ENCODE measurements at regions not wholly inside any gene's neighbourhood (a gene's known extent, or its start where the extent isn't known, plus 50 kb on each side); places are given as distances from the start of the nearest gene placed in this dataset.

GRCh38 chr5:51194671-51195070, 188.6 kb upstream of the ISL1 start:
- CTCF ChIA-PET = no interaction called here
- Mint-ChIP-seq H3K9me3 (ENCODE audit: low read depth, unreplicated experiment) (no peaks in the 10 kb centered on the region), H3K27ac (ENCODE audit: unreplicated experiment) (no peak overlapping the region), H3K36me3 (ENCODE audit: insufficient read depth, unreplicated experiment) (no peaks in the 10 kb centered on the region), H3K4me3 (ENCODE audit: low read depth, unreplicated experiment) (no peak overlapping the region), H3K4me1 (ENCODE audit: low read depth, unreplicated experiment) (no peaks in the 10 kb centered on the region), H3K27me3 (ENCODE audit: unreplicated experiment) (no peaks in the 10 kb centered on the region)
- DNase-seq = no peak
- intact Hi-C loops (cut with micrococcal nuclease; ENCODE audit: unreplicated experiment) = no loop called here
- BruUV-seq (replicated peaks) = no TSS peak
- TF ChIP-seq CTCF (IDR thresholded peaks at IDR 0.05; ENCODE audit: unreplicated experiment) = no peak

- no peak overlapping the region for H3K4me3 Mint-ChIP-seq (ENCODE audit: low read depth, unreplicated experiment)
- CTCF ChIA-PET = no interaction called here
- no peak overlapping the region for H3K27ac Mint-ChIP-seq (ENCODE audit: unreplicated experiment)
- no peaks in the 10 kb centered on the region for H3K9me3 Mint-ChIP-seq (ENCODE audit: low read depth, unreplicated experiment)
- no peaks in the 10 kb centered on the region for H3K36me3 Mint-ChIP-seq (ENCODE audit: insufficient read depth, unreplicated experiment)
- intact Hi-C loops (cut with micrococcal nuclease; ENCODE audit: unreplicated experiment) = no loop called here
- H3K4me1 Mint-ChIP-seq (ENCODE audit: low read depth, unreplicated experiment) = no peaks in the 10 kb centered on the region
- BruUV-seq (replicated peaks) = no TSS peak
- TF ChIP-seq CTCF (IDR thresholded peaks at IDR 0.05; ENCODE audit: unreplicated experiment) = no peak
- H3K27me3 Mint-ChIP-seq (ENCODE audit: unreplicated experiment) = no peaks in the 10 kb centered on the region
- DNase-seq = no peak
These were observed 182.2 kb upstream of the ISL1 start for GRCh38 chr5:51201024-51201423.

GRCh38 chr5:51201708-51202107, 181.5 kb upstream of the ISL1 start:
- CTCF ChIA-PET = no interaction called here
- TF ChIP-seq CTCF (IDR thresholded peaks at IDR 0.05; ENCODE audit: unreplicated experiment) = no peak
- H3K9me3 Mint-ChIP-seq (ENCODE audit: low read depth, unreplicated experiment) = no peaks in the 10 kb centered on the region
- intact Hi-C loops (cut with micrococcal nuclease; ENCODE audit: unreplicated experiment) = no loop called here
- no peaks in the 10 kb centered on the region for H3K4me1 Mint-ChIP-seq (ENCODE audit: low read depth, unreplicated experiment)
- no peaks in the 10 kb centered on the region for H3K36me3 Mint-ChIP-seq (ENCODE audit: insufficient read depth, unreplicated experiment)
- no peaks in the 10 kb centered on the region for H3K27me3 Mint-ChIP-seq (ENCODE audit: unreplicated experiment)
- DNase-seq = no peak
- no peak overlapping the region for H3K27ac Mint-ChIP-seq (ENCODE audit: unreplicated experiment)
- H3K4me3 Mint-ChIP-seq (ENCODE audit: low read depth, unreplicated experiment) = no peak overlapping the region
- no TSS peak for BruUV-seq (replicated peaks)

GRCh38 chr5:51202161-51202560, 181.1 kb upstream of the ISL1 start:
- no TSS peak for BruUV-seq (replicated peaks)
- H3K27me3 Mint-ChIP-seq (ENCODE audit: unreplicated experiment) = no peaks in the 10 kb centered on the region
- TF ChIP-seq CTCF (IDR thresholded peaks at IDR 0.05; ENCODE audit: unreplicated experiment) = no peak
- H3K4me3 Mint-ChIP-seq (ENCODE audit: low read depth, unreplicated experiment) = no peak overlapping the region
- no peak overlapping the region for H3K27ac Mint-ChIP-seq (ENCODE audit: unreplicated experiment)
- CTCF ChIA-PET = no interaction called here
- H3K9me3 Mint-ChIP-seq (ENCODE audit: low read depth, unreplicated experiment) = no peaks in the 10 kb centered on the region
- intact Hi-C loops (cut with micrococcal nuclease; ENCODE audit: unreplicated experiment) = no loop called here
- no peaks in the 10 kb centered on the region for H3K36me3 Mint-ChIP-seq (ENCODE audit: insufficient read depth, unreplicated experiment)
- no peaks in the 10 kb centered on the region for H3K4me1 Mint-ChIP-seq (ENCODE audit: low read depth, unreplicated experiment)
- DNase-seq = no peak

GRCh38 chr5:51203598-51203997, 179.7 kb upstream of the ISL1 start:
- no TSS peak for BruUV-seq (replicated peaks)
- Mint-ChIP-seq H3K4me1 (ENCODE audit: low read depth, unreplicated experiment) (peaks cover 4% of the 10 kb centered on the region), H3K4me3 (ENCODE audit: low read depth, unreplicated experiment) (no peak overlapping the region)

More at GRCh38 chr5:51203598-51203997, 179.7 kb upstream of the ISL1 start:
- no peak for DNase-seq
- no peak overlapping the region for H3K27ac Mint-ChIP-seq (ENCODE audit: unreplicated experiment)
- no peaks in the 10 kb centered on the region for H3K9me3 Mint-ChIP-seq (ENCODE audit: low read depth, unreplicated experiment)
- CTCF ChIA-PET = no interaction called here
- intact Hi-C loops (cut with micrococcal nuclease; ENCODE audit: unreplicated experiment) = no loop called here
- H3K27me3 Mint-ChIP-seq (ENCODE audit: unreplicated experiment) = no peaks in the 10 kb centered on the region
- no peaks in the 10 kb centered on the region for H3K36me3 Mint-ChIP-seq (ENCODE audit: insufficient read depth, unreplicated experiment)
- no peak for TF ChIP-seq CTCF (IDR thresholded peaks at IDR 0.05; ENCODE audit: unreplicated experiment)

All from Calu3 (cell line).